Neural crest cell (in vitro differentiated cells): ENCODE measurements at regions not wholly inside any gene's neighbourhood (a gene's known extent, or its start where the extent isn't known, plus 50 kb on each side); places are given as distances from the start of the nearest gene placed in this dataset.

Source experiments
- DNase-seq: peaks from one replicate; pipeline ENCODE4 v3.0.0; 2021; ENCODE audit warnings: low read depth, mixed read lengths, low spot score
- H3K27ac Mint-ChIP-seq: one replicate; pipeline ENCODE4 v1.8.0; 2021; ENCODE audit warnings: mild to moderate bottlenecking, mixed read lengths; ENCODE audit not compliant: unreplicated experiment
- H3K27me3 Mint-ChIP-seq: 2 replicates; pipeline ENCODE4 v1.8.0; 2021; ENCODE audit warnings: low read depth, mild to moderate bottlenecking, mixed read lengths
- H3K36me3 Mint-ChIP-seq: 2 replicates; pipeline ENCODE4 v1.8.0; 2021; ENCODE audit warnings: low read depth, mild to moderate bottlenecking, mixed read lengths
- H3K4me1 Mint-ChIP-seq: 2 replicates; pipeline ENCODE4 v1.8.0; 2021; ENCODE audit warnings: mixed read lengths
- H3K4me3 Mint-ChIP-seq: one replicate; pipeline ENCODE4 v1.8.0; 2021; ENCODE audit warnings: mild to moderate bottlenecking, mixed read lengths
- H3K9me3 Mint-ChIP-seq: 2 replicates; pipeline ENCODE4 v1.8.0; 2021; ENCODE audit warnings: mixed read lengths
- CTCF ChIP-seq: fragments of 200-600 bp; sonication (generic); conservative IDR thresholded peaks from 2 replicates; pipeline ENCODE4 v1.5.0; 2021; ENCODE audit warnings: antibody characterized with exemption, mild to moderate bottlenecking

- no peak for DNase-seq
- Mint-ChIP-seq H3K9me3 (no peaks in the 10 kb centered on the region), H3K36me3 (no peaks in the 10 kb centered on the region)
These were observed 288.0 kb upstream of the HDAC4 start for GRCh38 chr2:239688840-239689239.

GRCh38 chr2:239688122-239688681, 287.4 kb upstream of the HDAC4 start:
- no peaks in the 10 kb centered on the region for H3K36me3 Mint-ChIP-seq
- no peak for TF ChIP-seq CTCF
- H3K27ac Mint-ChIP-seq: peak overlapping the region; percentile 68
- DNase-seq: no peak
- H3K4me1 Mint-ChIP-seq: peaks cover 6% of the 10 kb centered on the region
- H3K27me3 Mint-ChIP-seq: peaks cover 5% of the 10 kb centered on the region
- no peak overlapping the region for H3K4me3 Mint-ChIP-seq
- no peaks in the 10 kb centered on the region for H3K9me3 Mint-ChIP-seq

More at GRCh38 chr2:239688840-239689239, 288.0 kb upstream of the HDAC4 start:
- H3K27ac Mint-ChIP-seq: no peak overlapping the region
- no peak overlapping the region for H3K4me3 Mint-ChIP-seq
- peaks cover 6% of the 10 kb centered on the region for H3K4me1 Mint-ChIP-seq
- no peak for TF ChIP-seq CTCF
- peaks cover 3% of the 10 kb centered on the region for H3K27me3 Mint-ChIP-seq

GRCh38 chr2:239687441-239687840, 286.6 kb upstream of the HDAC4 start:
- H3K4me3 Mint-ChIP-seq: no peak overlapping the region
- no peak for TF ChIP-seq CTCF
- peaks cover 4% of the 10 kb centered on the region for H3K9me3 Mint-ChIP-seq
- H3K36me3 Mint-ChIP-seq: no peaks in the 10 kb centered on the region
- no peak overlapping the region for H3K27ac Mint-ChIP-seq
- no peak for DNase-seq
- peaks cover 9% of the 10 kb centered on the region for H3K27me3 Mint-ChIP-seq
- no peaks in the 10 kb centered on the region for H3K4me1 Mint-ChIP-seq

- Mint-ChIP-seq H3K27me3 (peaks cover 9% of the 10 kb centered on the region), H3K9me3 (peaks cover 4% of the 10 kb centered on the region), H3K27ac (no peak overlapping the region), H3K36me3 (no peaks in the 10 kb centered on the region), H3K4me3 (no peak overlapping the region), H3K4me1 (no peaks in the 10 kb centered on the region)
- DNase-seq: no peak
- no peak for TF ChIP-seq CTCF
These were observed 285.1 kb upstream of the HDAC4 start for GRCh38 chr2:239685965-239686364.

GRCh38 chr2:239685556-239685955, 284.7 kb upstream of the HDAC4 start:
- Mint-ChIP-seq H3K4me1 (no peaks in the 10 kb centered on the region), H3K36me3 (no peaks in the 10 kb centered on the region), H3K9me3 (peaks cover 4% of the 10 kb centered on the region), H3K27me3 (peaks cover 12% of the 10 kb centered on the region), H3K27ac (no peak overlapping the region), H3K4me3 (no peak overlapping the region)
- no peak for TF ChIP-seq CTCF
- DNase-seq: no peak
